ENCODE measurements at regions not wholly inside any gene's neighbourhood (a gene's known extent, or its start where the extent isn't known, plus 50 kb on each side); places are given as distances from the start of the nearest gene placed in this dataset.
"Not testable (repeated sequence)": the region's sequence is repeated elsewhere in the genome, so short reads cannot be mapped to it uniquely, and the experiment has no call there.

- Histone ChIP-seq H3K9ac (ENCODE audit: low read length) (no peak overlapping the region), H2AFZ (ENCODE audit: low read depth, low read length) (no peak overlapping the region), H3K36me3 (ENCODE audit: insufficient read depth, low read length) (no peaks in the 10 kb centered on the region), H4K20me1 (ENCODE audit: insufficient read depth, low read length) (no peaks in the 10 kb centered on the region), H3K27me3 (ENCODE audit: insufficient read depth, low read length) (no peaks in the 10 kb centered on the region), H3K79me2 (ENCODE audit: insufficient read depth, low read length) (no peaks in the 10 kb centered on the region), H3K4me2 (ENCODE audit: low read length) (no peak overlapping the region), H3K4me1 (ENCODE audit: insufficient read depth, low read length) (peaks cover 3% of the 10 kb centered on the region), H3K27ac (ENCODE audit: low read depth, low read length) (no peak overlapping the region), H3K9me3 (ENCODE audit: insufficient read depth, low read depth, low read length) (peaks cover 11% of the 10 kb centered on the region), H3K4me3 (ENCODE audit: insufficient read depth, low read depth, low read length) (no peak overlapping the region)
- TF ChIP-seq CTCF (IDR thresholded peaks at IDR 0.05; ENCODE audit: insufficient read depth, low read depth, low read length), result no peak
- FAIRE-seq (no peak), DNase-seq (ENCODE audit: low read depth) (no peak)
- Mint-ChIP-seq H3K9me3 (ENCODE audit: unreplicated experiment) (peaks cover 8% of the 10 kb centered on the region), H3K27me3 (ENCODE audit: low read depth, unreplicated experiment) (no peaks in the 10 kb centered on the region), H3K27ac (ENCODE audit: unreplicated experiment) (no peak overlapping the region), H3K36me3 (ENCODE audit: low read depth, unreplicated experiment) (no peaks in the 10 kb centered on the region), H3K4me3 (ENCODE audit: unreplicated experiment) (no peak overlapping the region), H3K4me1 (ENCODE audit: low read depth, unreplicated experiment) (no peaks in the 10 kb centered on the region)
These were observed 323.0 kb upstream of the PRR16 start for GRCh38 chr5:120141076-120141475.

DNA sequence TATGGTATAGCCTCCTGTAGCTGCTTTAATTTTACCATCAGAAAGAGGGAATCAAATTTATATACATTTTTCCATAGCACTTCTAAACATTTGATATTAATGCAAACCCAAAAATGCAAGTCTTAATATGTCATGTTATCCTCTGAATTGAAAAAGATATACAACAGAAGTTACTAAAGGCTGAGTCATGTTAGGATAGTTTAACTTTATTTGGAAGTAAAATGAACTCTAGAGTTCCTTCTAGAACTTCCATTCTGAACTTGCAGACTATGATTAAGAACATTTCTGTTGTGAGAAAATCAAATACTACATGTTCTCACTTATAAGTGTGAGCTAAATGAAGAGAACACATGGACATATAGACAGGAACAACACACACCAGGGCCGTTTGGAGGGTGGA is 317.3 kb upstream of the PRR16 start:
- no peaks in the 10 kb centered on the region for H3K79me2 ChIP-seq (ENCODE audit: insufficient read depth, low read length)
- no peak overlapping the region for H3K4me2 ChIP-seq (ENCODE audit: low read length)
- TF ChIP-seq EZH2 (IDR thresholded peaks at IDR 0.05; ENCODE audit: insufficient read depth, low read length), result no peak
- TF ChIP-seq CTCF (IDR thresholded peaks at IDR 0.05; ENCODE audit: insufficient read depth, low read depth, low read length), result no peak
- H3K36me3 ChIP-seq (ENCODE audit: insufficient read depth, low read length), result no peaks in the 10 kb centered on the region
- no peak overlapping the region for H3K9ac ChIP-seq (ENCODE audit: low read length)
- no peaks in the 10 kb centered on the region for H3K4me1 ChIP-seq (ENCODE audit: insufficient read depth, low read length)
- H3K9me3 ChIP-seq (ENCODE audit: insufficient read depth, low read depth, low read length), result peaks cover 12% of the 10 kb centered on the region
- Mint-ChIP-seq H3K27ac (ENCODE audit: unreplicated experiment) (no peak overlapping the region), H3K4me3 (ENCODE audit: unreplicated experiment) (no peak overlapping the region), H3K36me3 (ENCODE audit: low read depth, unreplicated experiment) (no peaks in the 10 kb centered on the region), H3K9me3 (ENCODE audit: unreplicated experiment) (peaks cover 8% of the 10 kb centered on the region), H3K27me3 (ENCODE audit: low read depth, unreplicated experiment) (no peaks in the 10 kb centered on the region), H3K4me1 (ENCODE audit: low read depth, unreplicated experiment) (peaks cover 5% of the 10 kb centered on the region)
- no peaks in the 10 kb centered on the region for H4K20me1 ChIP-seq (ENCODE audit: insufficient read depth, low read length)
- FAIRE-seq (peak; percentile 64), DNase-seq (ENCODE audit: low read depth) (no peak)
- no peaks in the 10 kb centered on the region for H3K27me3 ChIP-seq (ENCODE audit: insufficient read depth, low read length)
- no peak overlapping the region for H3K4me3 ChIP-seq (ENCODE audit: insufficient read depth, low read depth, low read length)
- no peak overlapping the region for H2AFZ ChIP-seq (ENCODE audit: low read depth, low read length)
- H3K27ac ChIP-seq (ENCODE audit: low read depth, low read length), result no peak overlapping the region

- not testable (repeated sequence) for H3K9ac ChIP-seq (ENCODE audit: low read length); H3K4me1 ChIP-seq (ENCODE audit: insufficient read depth, low read length); H3K36me3 ChIP-seq (ENCODE audit: insufficient read depth, low read length); H3K27me3 Mint-ChIP-seq (ENCODE audit: low read depth, unreplicated experiment); H3K27ac ChIP-seq (ENCODE audit: low read depth, low read length); H3K4me3 ChIP-seq (ENCODE audit: insufficient read depth, low read depth, low read length); H3K79me2 ChIP-seq (ENCODE audit: insufficient read depth, low read length); H2AFZ ChIP-seq (ENCODE audit: low read depth, low read length); H3K9me3 Mint-ChIP-seq (ENCODE audit: unreplicated experiment); H4K20me1 ChIP-seq (ENCODE audit: insufficient read depth, low read length); DNase-seq (ENCODE audit: low read depth); FAIRE-seq; H3K4me2 ChIP-seq (ENCODE audit: low read length); H3K36me3 Mint-ChIP-seq (ENCODE audit: low read depth, unreplicated experiment); H3K27ac Mint-ChIP-seq (ENCODE audit: unreplicated experiment); H3K27me3 ChIP-seq (ENCODE audit: insufficient read depth, low read length); H3K4me3 Mint-ChIP-seq (ENCODE audit: unreplicated experiment)
- peaks cover 12% of the 10 kb centered on the region for H3K9me3 ChIP-seq (ENCODE audit: insufficient read depth, low read depth, low read length)
- H3K4me1 Mint-ChIP-seq (ENCODE audit: low read depth, unreplicated experiment), result peaks cover 15% of the 10 kb centered on the region
These were observed 316.2 kb upstream of the PRR16 start for GRCh38 chr5:120147911-120148310.
